ENCODE measurements at regions not wholly inside any gene's neighbourhood (a gene's known extent, or its start where the extent isn't known, plus 50 kb on each side); places are given as distances from the start of the nearest gene placed in this dataset.

DNA sequence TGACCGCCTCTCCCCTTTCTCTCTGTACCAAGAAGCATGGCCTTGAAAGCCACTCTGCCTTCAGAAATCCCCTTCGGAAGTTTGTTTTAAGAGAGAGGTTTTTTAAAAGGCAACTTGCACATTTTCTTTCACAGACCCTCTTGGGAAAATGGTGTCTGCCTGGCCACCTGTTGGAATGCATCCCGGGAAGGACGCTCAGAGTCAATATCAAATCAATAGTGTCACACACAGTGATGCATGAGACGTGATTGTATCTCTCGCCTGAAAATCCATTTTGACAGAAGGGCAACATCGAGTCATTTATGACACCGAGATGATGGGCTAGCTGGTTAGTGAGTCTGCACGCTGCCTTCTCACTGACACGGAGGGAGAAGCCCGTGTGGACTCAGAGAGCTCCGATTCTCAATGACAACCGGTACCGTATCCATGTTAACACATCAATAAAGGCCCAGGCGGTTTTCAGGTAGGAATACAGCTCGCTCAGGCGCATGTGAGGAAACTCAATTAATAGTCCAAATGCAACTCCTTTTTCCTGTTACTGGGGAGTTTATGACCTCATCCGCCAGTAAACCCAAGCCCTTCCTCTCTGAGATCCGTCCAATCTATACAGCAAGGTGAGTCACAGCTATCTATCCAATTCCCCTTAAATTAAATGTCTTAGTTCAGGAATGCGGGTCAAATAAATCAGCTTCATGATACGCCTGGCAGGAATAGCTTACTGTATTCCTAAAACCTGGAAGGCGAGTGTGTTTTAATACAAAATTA, 621.5 kb upstream of the MKI67 start:
- TF ChIP-seq, protein P1, sequence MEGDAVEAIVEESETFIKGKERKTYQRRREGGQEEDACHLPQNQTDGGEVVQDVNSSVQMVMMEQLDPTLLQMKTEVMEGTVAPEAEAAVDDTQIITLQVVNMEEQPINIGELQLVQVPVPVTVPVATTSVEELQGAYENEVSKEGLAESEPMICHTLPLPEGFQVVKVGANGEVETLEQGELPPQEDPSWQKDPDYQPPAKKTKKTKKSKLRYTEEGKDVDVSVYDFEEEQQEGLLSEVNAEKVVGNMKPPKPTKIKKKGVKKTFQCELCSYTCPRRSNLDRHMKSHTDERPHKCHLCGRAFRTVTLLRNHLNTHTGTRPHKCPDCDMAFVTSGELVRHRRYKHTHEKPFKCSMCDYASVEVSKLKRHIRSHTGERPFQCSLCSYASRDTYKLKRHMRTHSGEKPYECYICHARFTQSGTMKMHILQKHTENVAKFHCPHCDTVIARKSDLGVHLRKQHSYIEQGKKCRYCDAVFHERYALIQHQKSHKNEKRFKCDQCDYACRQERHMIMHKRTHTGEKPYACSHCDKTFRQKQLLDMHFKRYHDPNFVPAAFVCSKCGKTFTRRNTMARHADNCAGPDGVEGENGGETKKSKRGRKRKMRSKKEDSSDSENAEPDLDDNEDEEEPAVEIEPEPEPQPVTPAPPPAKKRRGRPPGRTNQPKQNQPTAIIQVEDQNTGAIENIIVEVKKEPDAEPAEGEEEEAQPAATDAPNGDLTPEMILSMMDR (IDR thresholded peaks at IDR 0.05; ENCODE audit: partially characterized antibody, unreplicated experiment) = no peak
- no peak for DNase-seq
- Mint-ChIP-seq H3K27me3 (ENCODE audit: unreplicated experiment) (peaks cover 1% of the 10 kb centered on the region), H3K4me1 (ENCODE audit: low read depth, unreplicated experiment) (peaks cover 37% of the 10 kb centered on the region), H3K4me3 (ENCODE audit: unreplicated experiment) (no peak overlapping the region), H3K36me3 (ENCODE audit: unreplicated experiment) (peaks cover 9% of the 10 kb centered on the region), H3K9me3 (ENCODE audit: unreplicated experiment) (peaks cover 1% of the 10 kb centered on the region), H3K27ac (ENCODE audit: unreplicated experiment) (no peak overlapping the region)

DNA sequence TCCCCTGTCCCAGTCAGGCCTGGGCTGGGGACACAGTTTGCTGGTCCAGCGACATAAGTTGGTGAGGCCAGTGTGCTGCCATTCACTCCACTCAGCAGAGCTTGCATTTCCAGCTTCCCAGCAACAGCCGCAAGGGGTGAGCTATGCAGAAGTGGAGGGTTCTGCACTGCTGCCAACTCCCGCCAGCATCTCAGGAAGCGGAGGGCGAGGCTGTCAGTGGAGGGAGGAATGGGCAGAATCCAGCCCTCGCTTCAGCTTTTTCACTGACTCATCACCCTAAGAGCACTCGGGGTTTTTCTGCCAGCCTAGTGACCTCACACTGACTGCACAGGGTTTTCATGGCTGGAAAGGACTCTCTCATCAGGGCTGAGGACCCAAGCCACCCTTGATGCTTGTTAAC, 625.1 kb upstream of the MKI67 start:
- H3K9me3 Mint-ChIP-seq (ENCODE audit: unreplicated experiment) = peaks cover 1% of the 10 kb centered on the region
- peaks cover 9% of the 10 kb centered on the region for H3K36me3 Mint-ChIP-seq (ENCODE audit: unreplicated experiment)
- H3K4me1 Mint-ChIP-seq (ENCODE audit: low read depth, unreplicated experiment) = peaks cover 15% of the 10 kb centered on the region
- H3K4me3 Mint-ChIP-seq (ENCODE audit: unreplicated experiment) = no peak overlapping the region
- no peak overlapping the region for H3K27ac Mint-ChIP-seq (ENCODE audit: unreplicated experiment)
- TF ChIP-seq, protein P1 (IDR thresholded peaks at IDR 0.05; ENCODE audit: partially characterized antibody, unreplicated experiment) = no peak
- peaks cover 2% of the 10 kb centered on the region for H3K27me3 Mint-ChIP-seq (ENCODE audit: unreplicated experiment)
- DNase-seq = no peak

DNA sequence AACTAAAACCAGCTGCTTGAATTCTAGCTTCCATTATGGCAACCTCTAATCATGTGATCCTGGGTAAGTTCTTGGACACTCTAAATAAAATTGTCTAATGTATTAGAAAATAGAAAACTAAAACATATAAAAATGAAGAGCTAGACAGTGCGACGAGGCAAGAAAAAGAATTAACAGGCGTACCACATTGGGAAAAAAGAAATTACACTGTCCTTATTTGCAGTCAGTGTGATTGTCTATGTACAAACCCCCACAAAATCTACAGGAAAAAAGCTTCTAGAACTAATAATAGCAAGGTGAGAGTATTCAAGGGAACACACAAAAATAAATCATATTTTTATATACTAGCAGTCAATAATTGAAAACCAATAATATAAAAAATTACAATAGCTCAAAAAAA, 625.6 kb upstream of the MKI67 start:
- H3K27me3 Mint-ChIP-seq (ENCODE audit: unreplicated experiment) = peaks cover 2% of the 10 kb centered on the region
- peaks cover 14% of the 10 kb centered on the region for H3K4me1 Mint-ChIP-seq (ENCODE audit: low read depth, unreplicated experiment)
- no peak overlapping the region for H3K4me3 Mint-ChIP-seq (ENCODE audit: unreplicated experiment)
- TF ChIP-seq, protein P1 (IDR thresholded peaks at IDR 0.05; ENCODE audit: partially characterized antibody, unreplicated experiment) = no peak
- DNase-seq = no peak
- H3K27ac Mint-ChIP-seq (ENCODE audit: unreplicated experiment) = no peak overlapping the region
- peaks cover 1% of the 10 kb centered on the region for H3K9me3 Mint-ChIP-seq (ENCODE audit: unreplicated experiment)
- H3K36me3 Mint-ChIP-seq (ENCODE audit: unreplicated experiment) = peaks cover 9% of the 10 kb centered on the region

DNA sequence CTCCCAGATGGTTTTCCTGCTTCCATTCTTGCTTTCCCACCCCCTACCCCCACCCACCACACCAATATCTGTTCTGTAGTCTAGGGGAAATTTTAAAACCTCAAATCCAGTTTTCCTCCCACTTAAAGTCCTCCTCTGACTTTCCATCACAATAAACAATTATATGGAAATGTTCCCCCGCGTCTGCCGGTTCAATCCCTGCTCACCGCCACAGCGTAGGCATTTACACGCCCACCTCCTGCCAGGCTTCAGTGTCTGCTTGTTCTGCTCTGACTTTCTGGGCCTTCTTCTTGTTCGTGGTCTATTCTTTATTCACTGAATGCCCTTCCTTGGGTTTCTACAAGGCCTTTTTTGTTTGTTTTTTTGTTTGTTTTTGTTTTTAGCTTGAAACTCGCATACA, 633.0 kb upstream of the MKI67 start:
- no peak overlapping the region for H3K4me3 Mint-ChIP-seq (ENCODE audit: unreplicated experiment)
- H3K36me3 Mint-ChIP-seq (ENCODE audit: unreplicated experiment) = no peaks in the 10 kb centered on the region
- no peaks in the 10 kb centered on the region for H3K9me3 Mint-ChIP-seq (ENCODE audit: unreplicated experiment)
- TF ChIP-seq, protein P1 (IDR thresholded peaks at IDR 0.05; ENCODE audit: partially characterized antibody, unreplicated experiment) = no peak
- H3K27me3 Mint-ChIP-seq (ENCODE audit: unreplicated experiment) = no peaks in the 10 kb centered on the region
- H3K4me1 Mint-ChIP-seq (ENCODE audit: low read depth, unreplicated experiment) = no peaks in the 10 kb centered on the region
- no peak overlapping the region for H3K27ac Mint-ChIP-seq (ENCODE audit: unreplicated experiment)
- DNase-seq = no peak

DNA sequence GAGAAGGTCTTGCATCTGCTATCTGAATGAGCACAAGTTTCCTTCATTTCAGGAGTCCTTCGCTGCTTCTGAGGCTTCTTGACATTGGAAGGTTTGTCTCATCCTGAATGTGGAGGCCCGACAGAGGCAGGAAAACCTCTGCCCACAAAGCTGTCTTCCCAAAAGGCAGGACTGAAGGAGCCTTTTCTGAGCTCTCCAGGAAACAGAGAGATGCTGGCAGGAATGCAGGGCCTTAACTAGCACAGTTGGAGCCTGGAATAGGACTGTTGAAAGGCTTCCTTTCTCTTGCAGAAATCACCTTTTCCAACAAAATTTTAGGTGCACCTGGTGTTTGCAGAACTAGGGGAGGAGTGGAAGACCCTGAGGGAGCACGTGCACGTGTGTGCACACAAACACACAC, 637.4 kb upstream of the MKI67 start:
- H3K27ac Mint-ChIP-seq (ENCODE audit: unreplicated experiment) = no peak overlapping the region
- H3K9me3 Mint-ChIP-seq (ENCODE audit: unreplicated experiment) = no peaks in the 10 kb centered on the region
- no peaks in the 10 kb centered on the region for H3K4me1 Mint-ChIP-seq (ENCODE audit: low read depth, unreplicated experiment)
- H3K27me3 Mint-ChIP-seq (ENCODE audit: unreplicated experiment) = no peaks in the 10 kb centered on the region
- no peak overlapping the region for H3K4me3 Mint-ChIP-seq (ENCODE audit: unreplicated experiment)
- no peak for DNase-seq
- no peaks in the 10 kb centered on the region for H3K36me3 Mint-ChIP-seq (ENCODE audit: unreplicated experiment)
- TF ChIP-seq, protein P1 (IDR thresholded peaks at IDR 0.05; ENCODE audit: partially characterized antibody, unreplicated experiment) = no peak
